ENCODE measurements at regions not wholly inside any gene's neighbourhood (a gene's known extent, or its start where the extent isn't known, plus 50 kb on each side); places are given as distances from the start of the nearest gene placed in this dataset. TPM values are rescaled to one million over a fixed set of nuclear protein-coding genes. Genes with fewer than 3 reads are reported as not detected.

Small RNA genes lying in the stretch of these regions (small RNA-seq; reads per million reads assigned to genes)
- gene RF00019 = not detected
